ENCODE measurements at regions not wholly inside any gene's neighbourhood (a gene's known extent, or its start where the extent isn't known, plus 50 kb on each side); places are given as distances from the start of the nearest gene placed in this dataset.
"Not testable (repeated sequence)": the region's sequence is repeated elsewhere in the genome, so short reads cannot be mapped to it uniquely, and the experiment has no call there.

DNA sequence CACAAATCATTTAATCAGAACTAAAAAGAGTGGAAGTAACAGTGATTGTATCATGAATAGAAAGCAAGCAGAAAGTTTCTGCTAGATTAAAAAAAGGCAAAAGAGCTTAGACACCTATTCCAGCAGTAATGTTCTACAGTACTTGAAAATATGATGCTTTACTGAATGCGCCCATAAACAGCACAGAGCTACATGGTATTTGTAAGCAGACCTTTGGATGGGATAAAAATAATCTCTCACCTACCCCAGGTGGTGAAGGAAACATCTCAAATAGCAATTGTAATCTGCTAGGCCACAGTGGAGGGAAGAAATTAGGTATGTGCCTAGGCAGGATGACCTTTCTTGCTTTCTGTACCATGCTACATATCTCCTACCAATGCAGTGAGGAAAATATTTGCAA is 280.9 kb upstream of the PRKX start:
- no peaks in the 10 kb centered on the region for H3K36me3 ChIP-seq (replicated peaks)
- no peak overlapping the region for H3K4me3 ChIP-seq
- in situ Hi-C loops (cut with MboI; ENCODE audit: low sequenced_read_pairs), result no loop called here
- no peaks in the 10 kb centered on the region for H3K27me3 ChIP-seq (ENCODE audit: low read depth)
- no peaks in the 10 kb centered on the region for H3K9me3 ChIP-seq
- no peaks in the 10 kb centered on the region for H3K4me1 ChIP-seq
- no peak for DNase-seq (ENCODE audit: low spot score in 2 of 2)

DNA sequence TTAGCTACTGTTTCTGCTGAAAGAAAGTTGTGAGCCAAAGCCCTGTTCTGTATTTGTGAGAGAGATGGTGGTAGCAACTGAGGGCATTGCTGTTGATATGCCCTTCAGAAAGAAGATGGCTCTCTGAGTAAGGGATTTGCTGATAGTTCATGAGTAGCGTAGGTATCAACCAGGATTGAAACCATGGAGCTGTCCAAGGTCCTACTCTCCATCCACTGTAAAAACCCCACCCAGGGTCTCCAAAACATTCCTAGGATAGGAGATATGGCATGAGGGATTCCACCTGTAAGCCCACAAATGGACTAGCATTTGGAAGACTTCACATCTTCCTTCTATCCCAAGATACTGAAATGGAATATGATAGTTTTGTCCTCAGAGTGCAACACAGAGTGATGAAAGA is 277.1 kb upstream of the PRKX start:
- no peaks in the 10 kb centered on the region for H3K27me3 ChIP-seq (ENCODE audit: low read depth)
- H3K4me3 ChIP-seq, result no peak overlapping the region
- H3K4me1 ChIP-seq, result no peaks in the 10 kb centered on the region
- in situ Hi-C loops (cut with MboI; ENCODE audit: low sequenced_read_pairs), result no loop called here
- H3K9me3 ChIP-seq, result no peaks in the 10 kb centered on the region
- no peaks in the 10 kb centered on the region for H3K36me3 ChIP-seq (replicated peaks)
- DNase-seq (ENCODE audit: low spot score in 2 of 2), result no peak

DNA sequence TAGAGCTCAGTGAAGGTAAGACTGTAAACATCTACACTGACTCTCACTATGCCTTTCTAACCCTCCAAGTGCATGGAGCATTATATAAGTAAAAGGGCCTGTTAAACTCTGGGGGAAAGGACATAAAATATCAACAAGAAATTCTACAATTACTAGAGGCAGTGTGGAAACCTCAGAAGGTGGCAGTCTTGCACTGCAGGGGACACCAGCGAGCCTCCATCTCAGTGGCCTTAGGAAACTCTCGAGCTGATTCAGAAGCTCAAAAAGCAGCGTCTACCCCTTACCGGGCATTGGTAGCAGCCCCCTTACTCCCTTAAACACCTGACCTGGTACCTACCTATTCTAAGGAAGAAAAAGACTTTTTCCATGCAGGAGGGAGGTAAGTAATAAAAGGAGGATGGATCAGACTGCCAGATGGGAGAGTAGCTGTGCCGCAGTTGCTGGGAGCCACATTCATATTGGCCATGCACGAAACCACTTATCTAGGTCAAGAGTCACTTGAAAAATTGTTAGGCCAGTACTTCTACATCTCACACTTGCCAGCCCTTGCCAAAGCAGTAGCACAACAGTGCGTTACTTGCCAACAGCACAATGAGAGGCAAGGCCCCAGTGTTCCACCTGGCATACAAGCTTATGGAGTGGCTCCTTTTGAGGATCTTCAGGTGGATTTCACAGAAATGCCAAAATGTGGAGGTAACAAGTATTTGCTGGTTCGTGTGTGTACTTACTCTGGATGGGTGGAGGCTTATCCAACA is 258.8 kb upstream of the PRKX start:
- DNase-seq (ENCODE audit: low spot score in 2 of 2); in situ Hi-C loops (cut with MboI; ENCODE audit: low sequenced_read_pairs); H3K4me3 ChIP-seq; H3K4me1 ChIP-seq; H3K36me3 ChIP-seq (replicated peaks); H3K9me3 ChIP-seq; H3K27me3 ChIP-seq (ENCODE audit: low read depth): not testable (repeated sequence)

- no peak overlapping the region for H3K4me3 ChIP-seq
- no peaks in the 10 kb centered on the region for H3K36me3 ChIP-seq (replicated peaks)
- no peak for DNase-seq (ENCODE audit: low spot score in 2 of 2)
- H3K27me3 ChIP-seq (ENCODE audit: low read depth), result no peaks in the 10 kb centered on the region
- in situ Hi-C loops (cut with MboI; ENCODE audit: low sequenced_read_pairs), result no loop called here
- H3K4me1 ChIP-seq, result no peaks in the 10 kb centered on the region
- no peaks in the 10 kb centered on the region for H3K9me3 ChIP-seq
Measured at GRCh38 chrX:3968749-3969148, 255.3 kb upstream of the PRKX start.

- no peak for DNase-seq (ENCODE audit: low spot score in 2 of 2)
- in situ Hi-C loops (cut with MboI; ENCODE audit: low sequenced_read_pairs), result no loop called here
- Histone ChIP-seq H3K9me3 (no peaks in the 10 kb centered on the region), H3K27me3 (ENCODE audit: low read depth) (no peaks in the 10 kb centered on the region; the same call in 1 of the 2 replicates), H3K4me3 (no peak overlapping the region), H3K4me1 (no peaks in the 10 kb centered on the region), H3K36me3 (replicated peaks) (no peaks in the 10 kb centered on the region)
Measured at GRCh38 chrX:3963980-3964379, 250.5 kb upstream of the PRKX start.

GRCh38 chrX:3962511-3963311 is 249.3 kb upstream of the PRKX start:
- in situ Hi-C loops (cut with MboI; ENCODE audit: low sequenced_read_pairs), result no loop called here
- no peaks in the 10 kb centered on the region; the same call in 1 of the 2 replicates for H3K27me3 ChIP-seq (ENCODE audit: low read depth)
- H3K4me3 ChIP-seq, result no peak overlapping the region
- DNase-seq (ENCODE audit: low spot score in 2 of 2), result peak; percentile 42 to 52
- no peaks in the 10 kb centered on the region for H3K4me1 ChIP-seq
- H3K36me3 ChIP-seq (replicated peaks), result no peaks in the 10 kb centered on the region
- no peaks in the 10 kb centered on the region for H3K9me3 ChIP-seq

DNA sequence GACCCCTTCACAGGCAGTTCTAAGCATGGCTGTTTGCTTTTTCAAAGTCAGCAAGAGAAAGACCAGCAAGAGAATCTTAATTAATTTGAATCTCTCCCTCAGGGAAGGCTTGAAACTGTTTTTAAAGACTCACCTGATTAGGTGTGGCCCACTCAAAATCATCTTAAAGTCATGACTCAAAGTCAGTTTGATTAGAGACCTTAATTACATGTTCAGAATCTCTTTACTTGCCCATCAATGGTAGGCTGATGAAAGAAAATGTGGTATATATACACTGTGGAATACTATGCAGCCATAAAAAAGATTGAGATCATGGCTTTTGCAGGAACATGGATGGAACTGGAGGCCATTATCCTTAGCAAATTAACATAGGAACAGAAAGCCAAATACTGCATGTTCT is 247.5 kb upstream of the PRKX start:
- H3K9me3 ChIP-seq, result no peaks in the 10 kb centered on the region
- in situ Hi-C loops (cut with MboI; ENCODE audit: low sequenced_read_pairs), result no loop called here

DNA sequence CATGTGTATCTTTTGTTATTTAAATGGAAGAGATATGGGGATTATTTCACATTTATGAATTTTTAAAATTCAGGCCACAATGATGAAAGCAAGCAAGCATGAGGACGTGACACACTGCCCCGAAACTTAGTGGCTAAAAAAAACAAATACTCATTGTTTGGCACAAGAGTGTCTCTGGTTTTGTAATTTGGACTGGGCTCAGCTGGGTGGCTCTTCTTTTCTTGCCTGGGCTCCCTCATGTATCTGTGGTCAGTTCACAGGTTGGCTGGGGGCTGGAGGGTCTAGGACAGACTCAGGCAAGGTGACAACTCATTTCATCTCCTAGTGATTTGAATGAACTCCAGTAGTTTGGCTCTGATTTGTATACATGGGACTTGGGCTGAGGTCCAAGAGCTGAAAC is 238.4 kb upstream of the PRKX start:
- Histone ChIP-seq H3K36me3 (replicated peaks) (no peaks in the 10 kb centered on the region), H3K4me1 (no peaks in the 10 kb centered on the region), H3K27me3 (ENCODE audit: low read depth) (no peaks in the 10 kb centered on the region), H3K4me3 (no peak overlapping the region), H3K9me3 (no peaks in the 10 kb centered on the region)
- in situ Hi-C loops (cut with MboI; ENCODE audit: low sequenced_read_pairs), result no loop called here
- DNase-seq (ENCODE audit: low spot score in 2 of 2), result no peak

More for the DNA sequence above, 247.5 kb upstream of the PRKX start:
- no peak for DNase-seq (ENCODE audit: low spot score in 2 of 2)
- Histone ChIP-seq H3K27me3 (ENCODE audit: low read depth) (no peaks in the 10 kb centered on the region; the same call in 1 of the 2 replicates), H3K4me3 (no peak overlapping the region), H3K4me1 (no peaks in the 10 kb centered on the region), H3K36me3 (replicated peaks) (no peaks in the 10 kb centered on the region)

GRCh38 chrX:3950373-3950772 is 236.9 kb upstream of the PRKX start:
- no peak for DNase-seq (ENCODE audit: low spot score in 2 of 2)
- no peaks in the 10 kb centered on the region for H3K27me3 ChIP-seq (ENCODE audit: low read depth)
- no peaks in the 10 kb centered on the region for H3K4me1 ChIP-seq
- H3K9me3 ChIP-seq, result no peaks in the 10 kb centered on the region
- no peak overlapping the region for H3K4me3 ChIP-seq
- no peaks in the 10 kb centered on the region for H3K36me3 ChIP-seq (replicated peaks)
- in situ Hi-C loops (cut with MboI; ENCODE audit: low sequenced_read_pairs), result no loop called here

- H3K36me3 ChIP-seq (replicated peaks), result no peaks in the 10 kb centered on the region
- no peaks in the 10 kb centered on the region for H3K27me3 ChIP-seq (ENCODE audit: low read depth)
- no peaks in the 10 kb centered on the region for H3K4me1 ChIP-seq
- in situ Hi-C loops (cut with MboI; ENCODE audit: low sequenced_read_pairs), result no loop called here
- no peak for DNase-seq (ENCODE audit: low spot score in 2 of 2)
- H3K4me3 ChIP-seq, result no peak overlapping the region
- H3K9me3 ChIP-seq, result no peaks in the 10 kb centered on the region
Measured at GRCh38 chrX:3943965-3944364, 230.5 kb upstream of the PRKX start.

GRCh38 chrX:3940000-3940610 is 226.7 kb upstream of the PRKX start:
- Histone ChIP-seq H3K36me3 (replicated peaks) (no peaks in the 10 kb centered on the region), H3K27me3 (ENCODE audit: low read depth) (no peaks in the 10 kb centered on the region), H3K4me3 (no peak overlapping the region), H3K9me3 (no peaks in the 10 kb centered on the region), H3K4me1 (no peaks in the 10 kb centered on the region)
- in situ Hi-C loops (cut with MboI; ENCODE audit: low sequenced_read_pairs), result no loop called here
- DNase-seq (ENCODE audit: low spot score in 2 of 2), result peak in 1 of 2 experiments; percentile 46

DNA sequence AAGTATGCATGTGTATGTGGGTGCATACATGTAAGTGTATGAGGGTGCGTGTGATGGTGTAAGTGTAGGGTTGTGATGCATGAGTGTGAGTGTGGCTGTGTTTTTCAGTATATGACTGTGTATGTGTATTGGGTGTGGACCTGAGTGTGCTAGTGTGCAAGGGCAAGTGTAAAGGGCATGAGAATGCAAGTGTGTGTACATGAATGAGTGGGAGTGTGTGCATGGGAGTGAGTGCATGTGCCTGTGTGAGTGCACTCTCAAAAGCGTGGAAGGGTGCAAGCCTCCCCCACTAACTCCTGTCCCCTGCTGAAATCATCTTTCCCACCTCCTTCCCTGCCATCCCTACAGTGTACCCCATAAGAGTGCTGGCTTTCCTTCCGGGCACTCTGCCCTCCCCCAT is 225.1 kb upstream of the PRKX start:
- in situ Hi-C loops (cut with MboI; ENCODE audit: low sequenced_read_pairs), result no loop called here
- Histone ChIP-seq H3K27me3 (ENCODE audit: low read depth) (no peaks in the 10 kb centered on the region), H3K4me3 (no peak overlapping the region), H3K4me1 (no peaks in the 10 kb centered on the region), H3K36me3 (replicated peaks) (no peaks in the 10 kb centered on the region), H3K9me3 (no peaks in the 10 kb centered on the region)
- no peak for DNase-seq (ENCODE audit: low spot score in 2 of 2)

- H3K36me3 ChIP-seq (replicated peaks); H3K27me3 ChIP-seq (ENCODE audit: low read depth); in situ Hi-C loops (cut with MboI; ENCODE audit: low sequenced_read_pairs); H3K4me3 ChIP-seq; H3K9me3 ChIP-seq; H3K4me1 ChIP-seq; DNase-seq (ENCODE audit: low spot score in 2 of 2): not testable (repeated sequence)
Measured at GRCh38 chrX:3935196-3935595, 221.7 kb upstream of the PRKX start.

DNA sequence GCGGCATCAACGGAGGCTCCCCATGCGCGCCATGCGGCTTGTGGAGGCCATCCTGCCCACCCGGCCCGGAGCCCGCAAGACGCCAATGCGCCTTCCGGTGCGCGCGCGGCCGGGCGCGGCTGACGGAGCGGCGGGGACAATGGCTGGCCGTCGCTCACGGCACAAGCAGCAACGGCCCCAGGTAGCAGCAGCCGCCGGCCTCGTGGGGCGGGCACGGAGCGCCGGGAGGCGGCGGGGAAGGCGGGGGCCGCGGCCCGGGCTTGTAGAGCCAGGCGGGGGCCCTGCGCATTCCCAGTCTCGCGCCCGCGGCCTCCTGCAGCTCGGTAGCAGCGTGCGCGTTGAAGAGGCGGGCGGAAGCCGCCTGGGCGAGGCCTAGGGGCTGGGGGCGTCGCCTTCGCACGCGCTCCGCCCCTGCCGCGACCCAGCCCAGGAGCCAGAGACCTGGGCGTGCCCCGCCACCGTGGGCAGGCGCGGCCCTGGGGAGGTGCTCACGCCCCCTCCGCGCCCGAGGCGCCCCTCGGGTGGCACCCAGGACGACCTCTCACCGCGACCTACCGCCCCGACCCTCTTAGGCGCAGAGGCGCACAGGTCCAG is 207.1 kb upstream of the PRKX start:
- H3K9me3 ChIP-seq; H3K36me3 ChIP-seq (replicated peaks); H3K4me3 ChIP-seq; H3K27me3 ChIP-seq (ENCODE audit: low read depth); DNase-seq (ENCODE audit: low spot score in 2 of 2); in situ Hi-C loops (cut with MboI; ENCODE audit: low sequenced_read_pairs); H3K4me1 ChIP-seq: not testable (repeated sequence)

Data from HAP-1 (cell line).